Esophagus muscularis mucosa (tissue), 3 donors: ENCODE measurements at regions not wholly inside any gene's neighbourhood (a gene's known extent, or its start where the extent isn't known, plus 50 kb on each side); places are given as distances from the start of the nearest gene placed in this dataset.

Source experiments
- POLR2AphosphoS5 ChIP-seq, 2 donors: sonication (generic); formaldehyde crosslinking; IDR thresholded peaks; one replicate each; pipeline ENCODE4 v1.6.1; 2017; ENCODE audit warnings: antibody characterized with exemption in 2 of 2
- TF ChIP-seq, protein P1 (sequence below), 3 experiments: fragments of 200-600 bp in 2 of 3; fragments of 450-650 bp in 1 of 3; sonication (generic) in 2 of 3; IDR thresholded peaks; one replicate each; pipeline ENCODE4 v1.5.1; 2017 to 2019; ENCODE audit warnings: antibody characterized with exemption in 3 of 3, mild to moderate bottlenecking in 2 of 3, moderate library complexity in 1 of 3

DNA sequence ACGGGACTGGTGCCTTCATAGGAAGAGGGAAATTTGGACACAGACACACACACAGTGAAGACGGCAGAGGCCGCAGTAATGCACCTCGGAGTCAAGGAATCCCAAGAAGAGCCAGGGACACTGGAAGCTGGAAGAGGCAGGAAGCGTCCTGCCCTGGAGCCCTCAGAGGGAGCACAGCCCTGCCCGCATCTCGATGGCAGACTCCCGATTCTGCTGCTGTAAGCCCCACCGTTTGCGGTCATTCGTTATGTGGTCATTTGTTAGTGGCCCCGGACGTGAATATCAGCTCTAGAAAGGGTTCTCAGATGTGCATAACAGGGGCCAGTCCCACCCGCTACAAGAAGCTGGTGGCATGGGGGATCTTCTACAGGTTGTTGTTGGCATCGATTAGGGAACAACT, 316.6 kb downstream of the FOXL1 start:
- TF ChIP-seq, protein P1, sequence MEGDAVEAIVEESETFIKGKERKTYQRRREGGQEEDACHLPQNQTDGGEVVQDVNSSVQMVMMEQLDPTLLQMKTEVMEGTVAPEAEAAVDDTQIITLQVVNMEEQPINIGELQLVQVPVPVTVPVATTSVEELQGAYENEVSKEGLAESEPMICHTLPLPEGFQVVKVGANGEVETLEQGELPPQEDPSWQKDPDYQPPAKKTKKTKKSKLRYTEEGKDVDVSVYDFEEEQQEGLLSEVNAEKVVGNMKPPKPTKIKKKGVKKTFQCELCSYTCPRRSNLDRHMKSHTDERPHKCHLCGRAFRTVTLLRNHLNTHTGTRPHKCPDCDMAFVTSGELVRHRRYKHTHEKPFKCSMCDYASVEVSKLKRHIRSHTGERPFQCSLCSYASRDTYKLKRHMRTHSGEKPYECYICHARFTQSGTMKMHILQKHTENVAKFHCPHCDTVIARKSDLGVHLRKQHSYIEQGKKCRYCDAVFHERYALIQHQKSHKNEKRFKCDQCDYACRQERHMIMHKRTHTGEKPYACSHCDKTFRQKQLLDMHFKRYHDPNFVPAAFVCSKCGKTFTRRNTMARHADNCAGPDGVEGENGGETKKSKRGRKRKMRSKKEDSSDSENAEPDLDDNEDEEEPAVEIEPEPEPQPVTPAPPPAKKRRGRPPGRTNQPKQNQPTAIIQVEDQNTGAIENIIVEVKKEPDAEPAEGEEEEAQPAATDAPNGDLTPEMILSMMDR (IDR thresholded peaks at IDR 0.05): no peak
- no peak for TF ChIP-seq POLR2AphosphoS5 (IDR thresholded peaks at IDR 0.05)
